GM12891 (cell line): ENCODE measurements at regions not wholly inside any gene's neighbourhood (a gene's known extent, or its start where the extent isn't known, plus 50 kb on each side); places are given as distances from the start of the nearest gene placed in this dataset.

Source experiments
- PAX5 ChIP-seq: IDR thresholded peaks from 2 replicates; pipeline ENCODE4 v1.6.1; 2011; ENCODE audit warnings: low read length, moderate library complexity, mild to moderate bottlenecking; ENCODE audit not compliant: insufficient read depth, severe bottlenecking
- POLR2A ChIP-seq: IDR thresholded peaks from 2 replicates; pipeline ENCODE4 v1.6.1; 2011; ENCODE audit warnings: low read depth, low read length, control low read depth
- POLR2AphosphoS5 ChIP-seq: IDR thresholded peaks from 2 replicates; pipeline ENCODE4 v1.6.1; 2011; ENCODE audit warnings: low read depth, low read length, control low read depth
- SPI1 ChIP-seq: IDR thresholded peaks from 2 replicates; pipeline ENCODE4 v1.6.1; 2011; ENCODE audit warnings: low read depth, low read length, control low read depth
- TAF1 ChIP-seq: IDR thresholded peaks from 2 replicates; pipeline ENCODE4 v1.6.1; 2011; ENCODE audit warnings: low read depth, low read length, control low read depth

GRCh38 chr4:124079174-124079780 is 633.3 kb downstream of the ANKRD50 start:
- TF ChIP-seq PAX5 (no peak), POLR2A (no peak), POLR2AphosphoS5 (no peak), TAF1 (no peak), SPI1 (no peak)
